GM19468 (cell line): ENCODE measurements at regions not wholly inside any gene's neighbourhood (a gene's known extent, or its start where the extent isn't known, plus 50 kb on each side); places are given as distances from the start of the nearest gene placed in this dataset.
"Not testable (repeated sequence)": the region's sequence is repeated elsewhere in the genome, so short reads cannot be mapped to it uniquely, and the experiment has no call there.

Experiments
- ATAC-seq: cut with Tn5 transposase; IDR thresholded peaks from one replicate; pipeline ENCODE4 v1.9.1; 2021; ENCODE audit warnings: mild to moderate bottlenecking, moderate library complexity, moderate number of reproducible peaks; ENCODE audit not compliant: unreplicated experiment; ENCODE audit errors: extremely low read depth

DNA sequence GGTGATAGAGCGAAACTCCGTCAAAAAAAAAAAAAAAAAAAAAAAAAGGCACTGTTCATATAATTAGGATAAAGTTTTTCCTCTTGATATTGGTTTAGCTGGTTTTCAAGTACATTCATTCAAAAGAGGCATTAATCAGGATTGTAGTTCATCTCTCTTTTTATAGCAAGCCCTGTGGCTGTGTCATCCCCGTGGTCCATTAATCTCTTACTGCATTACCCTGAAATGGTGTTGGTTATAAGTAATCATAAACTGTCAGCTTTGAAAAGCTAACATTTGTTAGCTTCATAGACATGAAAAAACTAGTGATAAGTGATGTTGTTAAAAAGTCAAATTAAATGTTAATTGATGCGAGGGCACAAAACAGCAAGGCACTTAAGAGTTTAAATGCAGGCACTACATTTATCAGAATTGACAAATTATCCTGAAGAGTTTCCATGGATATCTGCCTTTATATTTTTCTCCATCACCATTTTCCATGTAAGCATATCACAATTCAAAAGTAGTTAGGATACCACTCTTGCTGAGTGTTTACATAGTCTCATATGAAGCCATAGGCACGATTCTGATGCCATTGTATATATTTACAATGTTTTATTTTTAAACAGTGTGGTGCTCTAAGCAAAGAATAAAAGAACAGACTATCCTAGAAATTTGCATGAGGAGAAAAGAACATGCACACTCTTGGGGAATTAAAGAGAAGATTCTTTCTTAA is 193.1 kb downstream of the OTOL1 start:
- no peak for ATAC-seq

DNA sequence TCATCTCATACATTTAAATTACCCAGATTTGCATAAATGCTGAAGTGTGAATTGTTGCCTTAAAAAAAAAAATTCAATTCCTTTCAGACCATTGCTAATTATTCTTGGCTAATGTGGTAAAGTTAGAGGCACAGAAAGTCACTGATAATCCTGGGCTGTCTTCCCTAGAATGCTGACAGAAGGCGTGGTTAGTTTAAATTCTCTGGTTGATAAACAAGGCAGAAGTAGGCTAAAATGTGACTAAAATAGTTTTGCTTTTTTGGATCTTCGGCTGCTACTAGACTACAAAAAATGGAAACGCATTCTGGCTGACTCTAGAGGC is 193.7 kb downstream of the OTOL1 start:
- ATAC-seq = no peak

DNA sequence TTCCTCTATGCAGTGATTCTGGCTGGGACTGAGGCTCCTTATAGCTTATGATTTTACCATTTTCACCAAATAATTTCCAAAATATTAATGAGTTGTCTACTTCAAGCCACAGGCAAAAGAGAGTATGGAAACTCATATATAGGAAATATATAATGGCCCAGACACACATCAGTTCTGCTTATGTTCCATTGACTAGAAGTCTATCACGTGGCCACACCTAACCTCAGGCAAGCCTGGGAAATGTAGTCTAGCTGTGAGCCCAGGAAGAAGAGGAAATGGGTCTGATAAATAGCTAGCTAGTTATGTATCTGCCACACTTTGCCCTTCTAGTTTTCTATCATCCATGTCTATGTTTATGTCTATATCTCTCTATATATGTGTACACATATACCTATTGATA is 195.1 kb downstream of the OTOL1 start:
- no peak for ATAC-seq

DNA sequence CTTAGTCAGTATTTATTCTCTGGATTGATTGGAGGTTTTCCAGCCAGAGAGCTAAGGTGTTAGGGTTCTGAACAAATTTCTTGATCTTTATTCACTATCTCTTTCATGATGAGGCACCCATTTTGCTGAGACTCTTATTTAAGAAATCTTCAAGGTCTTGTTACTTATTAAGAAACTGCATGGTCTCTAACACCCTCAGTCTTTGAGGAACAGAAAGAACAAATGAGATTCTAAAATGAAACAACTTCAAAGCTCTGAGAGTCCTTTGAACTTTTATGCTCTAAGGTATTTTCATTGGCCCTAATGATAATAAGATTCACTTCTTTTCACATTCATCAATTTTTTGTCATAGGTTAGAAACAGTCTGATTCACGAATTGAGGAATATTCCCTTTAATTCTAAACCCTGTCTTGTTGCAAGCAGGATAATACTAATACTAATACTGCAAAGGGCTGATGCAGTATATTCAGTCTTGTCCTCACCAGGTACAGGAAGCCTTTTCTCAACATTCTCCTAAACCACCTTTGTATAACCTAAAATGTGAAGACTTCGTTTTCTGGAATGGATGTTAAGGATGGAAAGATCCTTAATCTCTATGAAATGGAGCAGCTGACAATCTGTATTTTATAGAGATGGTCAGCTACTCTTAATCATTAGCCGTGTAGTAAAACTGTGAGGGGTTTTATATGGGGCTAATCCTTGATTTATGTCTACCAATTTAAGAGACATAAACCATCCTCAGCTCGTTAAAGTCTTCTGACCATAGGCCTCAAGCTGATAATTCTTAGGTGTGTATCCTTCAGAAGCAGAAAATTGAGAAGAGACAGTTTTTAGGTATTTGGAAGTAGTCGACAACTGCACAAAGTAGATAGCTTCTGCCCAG is 198.3 kb downstream of the OTOL1 start:
- ATAC-seq = peak; percentile 66

DNA sequence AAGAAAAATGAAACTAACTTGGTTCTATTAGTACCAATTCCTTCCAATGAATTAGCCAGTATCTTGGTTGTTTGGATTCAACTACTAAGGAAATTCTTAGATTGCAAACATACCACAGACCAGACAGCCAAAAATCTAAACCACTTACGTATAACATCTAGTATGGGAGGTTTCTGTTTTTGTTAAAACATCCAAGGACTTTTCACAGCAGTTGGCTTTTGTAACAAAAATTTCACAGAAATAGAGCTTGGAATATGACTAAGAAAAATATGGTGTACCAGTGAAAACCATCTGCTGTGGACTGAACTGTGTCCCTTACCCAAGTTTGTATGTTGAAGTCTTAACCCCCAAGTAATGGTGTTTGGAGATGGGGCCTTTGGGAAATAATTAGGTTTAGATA is 199.2 kb downstream of the OTOL1 start:
- ATAC-seq = no peak

DNA sequence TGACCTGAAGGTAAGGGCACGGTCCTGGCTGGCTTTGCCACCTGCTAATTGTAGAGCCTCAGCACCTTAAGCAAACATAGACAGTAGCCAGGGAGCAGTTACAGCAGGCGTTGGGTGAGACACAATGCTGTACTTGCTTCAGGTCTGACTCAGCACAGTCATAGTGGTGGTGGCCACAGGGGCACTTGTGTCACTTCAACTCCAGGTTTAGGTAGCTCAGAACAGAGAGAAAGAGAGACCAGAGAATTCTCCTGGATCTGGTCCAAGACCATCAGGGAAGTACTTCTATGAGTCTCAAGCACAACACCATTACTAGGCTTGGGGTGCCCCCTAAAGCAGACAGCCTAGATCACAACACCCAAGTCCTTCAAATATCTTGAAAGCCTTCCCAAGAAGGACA is 204.4 kb downstream of the OTOL1 start:
- peak; percentile 40 for ATAC-seq

DNA sequence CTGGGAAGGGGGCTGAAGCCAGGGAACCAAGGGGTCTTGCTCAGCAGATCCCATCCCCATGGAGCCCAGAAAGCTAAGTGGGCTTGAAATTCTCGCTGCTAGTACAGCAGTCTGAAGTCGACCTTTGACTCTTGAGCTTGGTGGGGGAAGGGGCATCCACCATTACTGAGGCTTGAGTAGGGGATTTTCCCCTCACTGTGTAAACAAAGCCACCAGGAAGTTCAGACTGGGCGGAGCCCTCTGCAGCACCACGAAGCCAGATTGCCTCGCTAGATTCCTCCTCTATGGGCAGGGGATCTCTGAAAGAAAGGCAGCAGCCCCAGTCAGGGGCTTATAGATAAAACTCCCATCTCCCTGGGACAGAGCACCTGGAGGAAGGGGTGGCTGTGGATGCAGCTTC is 210.6 kb downstream of the OTOL1 start:
- ATAC-seq = not testable (repeated sequence)

DNA sequence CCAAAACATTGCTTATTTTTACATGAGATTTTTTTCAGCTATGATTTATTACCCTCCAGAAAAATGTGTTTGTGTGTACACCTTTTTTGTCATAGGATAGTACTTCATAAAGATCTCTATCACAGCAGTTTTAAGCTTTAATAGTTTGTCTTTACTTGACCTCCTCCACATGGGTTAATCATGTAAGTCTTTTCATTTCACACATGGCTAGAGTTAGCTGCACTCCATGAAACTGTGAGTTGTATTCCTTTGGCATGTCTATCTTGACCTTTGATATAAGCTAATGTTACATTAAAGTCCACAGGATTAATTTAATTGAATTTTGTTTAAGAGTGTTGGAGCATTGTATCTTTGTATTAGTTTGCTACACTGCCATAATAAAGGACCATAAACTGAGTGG is 217.1 kb downstream of the OTOL1 start:
- no peak for ATAC-seq

DNA sequence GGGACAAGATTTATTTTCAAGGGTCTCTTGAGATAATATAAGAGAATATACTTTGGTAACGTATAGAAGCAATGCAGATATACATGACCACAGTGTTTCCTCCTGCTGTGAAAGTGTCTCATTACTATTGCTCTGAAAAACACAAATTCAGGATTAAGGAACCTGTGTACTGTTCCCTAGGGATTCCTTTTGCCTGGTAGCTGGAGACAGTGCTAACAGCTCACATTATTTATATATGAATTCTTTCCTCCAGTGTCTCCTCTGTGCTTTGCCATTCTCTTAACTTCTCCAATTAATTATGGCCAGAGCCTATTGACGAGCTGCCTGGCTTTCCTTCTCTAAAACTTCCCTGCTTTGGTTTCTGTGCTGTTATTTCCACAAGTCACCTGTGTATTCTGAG is 235.4 kb downstream of the OTOL1 start:
- ATAC-seq = no peak

DNA sequence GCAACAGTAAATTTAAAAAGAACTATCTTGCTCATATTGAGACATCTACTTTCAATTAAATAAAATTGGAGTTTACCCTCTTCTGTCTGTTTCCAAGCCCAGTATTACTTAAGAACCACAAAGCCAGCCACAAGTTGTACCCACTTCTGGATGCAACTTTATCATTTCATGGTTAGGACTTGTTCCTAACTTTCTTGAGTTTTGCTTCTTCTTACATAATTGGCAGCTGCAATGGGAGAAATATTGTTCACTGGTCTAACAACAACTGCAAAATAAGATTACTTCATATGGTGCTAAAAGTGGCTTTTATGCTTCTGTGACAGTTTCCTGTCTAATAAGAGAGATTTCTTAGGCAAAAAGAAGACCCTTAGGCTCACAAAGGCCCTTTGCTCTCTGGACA is 240.6 kb downstream of the OTOL1 start:
- ATAC-seq = no peak

DNA sequence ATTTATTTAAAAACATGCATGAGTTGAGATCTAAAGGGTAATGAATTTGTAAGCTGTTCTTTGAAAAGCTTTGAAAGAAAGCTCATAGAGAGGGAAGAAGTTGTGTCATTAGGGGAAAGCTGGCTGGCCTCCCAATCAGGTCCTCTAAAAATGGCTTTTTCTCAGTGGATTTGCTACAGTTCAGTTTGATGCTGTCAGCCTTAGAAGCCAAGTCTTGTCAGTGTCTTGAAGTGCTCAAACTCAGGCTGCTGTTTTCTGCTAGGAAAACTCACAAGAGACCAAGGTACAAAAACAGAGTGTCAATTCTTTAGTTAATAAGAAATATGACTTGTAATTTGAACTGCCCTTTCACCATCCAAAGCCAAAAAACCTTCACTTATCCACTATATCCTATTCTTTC is 243.8 kb downstream of the OTOL1 start:
- ATAC-seq = no peak

DNA sequence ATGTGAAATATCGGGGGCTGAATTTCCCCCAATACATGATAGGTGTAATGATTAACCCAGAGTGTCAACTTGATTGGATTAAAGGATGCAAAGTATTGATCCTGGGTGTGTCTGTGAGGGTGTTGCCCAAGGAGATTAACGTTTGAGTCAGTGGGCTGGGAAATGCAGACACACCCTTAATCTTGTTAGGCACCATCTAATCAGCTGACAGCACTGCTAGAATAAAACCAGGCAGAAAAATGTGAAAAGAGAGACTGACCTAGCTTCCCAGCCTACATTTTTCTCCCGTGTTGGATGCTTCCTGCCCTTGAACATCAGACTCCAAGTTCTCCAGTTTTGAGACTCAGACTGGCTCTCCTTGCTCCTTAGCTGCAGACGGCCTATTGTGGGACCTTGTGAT is 247.8 kb downstream of the OTOL1 start:
- no peak for ATAC-seq

DNA sequence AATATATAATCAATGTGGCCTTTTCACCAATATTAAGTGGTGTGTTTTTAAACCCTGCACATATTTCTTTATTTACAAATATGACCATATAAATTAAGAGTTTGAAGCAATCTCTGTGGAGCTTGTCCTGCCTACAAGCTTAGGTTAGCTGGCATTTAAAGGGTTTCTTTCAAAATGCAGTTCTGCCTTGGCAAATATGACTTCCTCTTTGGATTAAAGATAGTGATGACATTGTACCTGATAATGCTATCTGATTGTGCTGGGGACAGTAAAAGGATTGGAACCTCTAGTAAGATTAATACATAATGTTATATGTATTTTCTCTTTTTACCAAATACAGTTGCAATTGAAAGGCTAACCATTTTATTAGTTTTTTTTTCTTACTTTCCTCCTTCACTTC is 249.1 kb downstream of the OTOL1 start:
- ATAC-seq = no peak

DNA sequence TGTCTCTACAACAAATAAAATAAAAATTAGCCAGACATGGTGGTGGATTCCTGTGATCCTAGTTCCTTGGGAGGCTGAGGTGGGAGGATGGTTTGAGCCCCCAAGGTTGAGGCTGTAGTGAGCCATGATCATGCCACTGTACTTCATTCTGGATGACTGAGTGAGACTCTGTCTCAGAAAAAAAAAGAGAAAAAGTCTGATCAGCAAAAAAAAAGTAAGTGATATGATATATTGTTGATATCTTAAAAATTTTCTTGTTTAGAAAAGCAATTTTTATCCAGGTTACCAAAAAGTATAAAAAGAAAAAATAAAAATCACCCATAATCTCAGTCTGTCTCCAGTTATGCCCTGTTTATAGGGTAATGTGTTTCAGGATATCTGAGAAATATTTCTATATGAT is 251.4 kb downstream of the OTOL1 start:
- no peak for ATAC-seq

DNA sequence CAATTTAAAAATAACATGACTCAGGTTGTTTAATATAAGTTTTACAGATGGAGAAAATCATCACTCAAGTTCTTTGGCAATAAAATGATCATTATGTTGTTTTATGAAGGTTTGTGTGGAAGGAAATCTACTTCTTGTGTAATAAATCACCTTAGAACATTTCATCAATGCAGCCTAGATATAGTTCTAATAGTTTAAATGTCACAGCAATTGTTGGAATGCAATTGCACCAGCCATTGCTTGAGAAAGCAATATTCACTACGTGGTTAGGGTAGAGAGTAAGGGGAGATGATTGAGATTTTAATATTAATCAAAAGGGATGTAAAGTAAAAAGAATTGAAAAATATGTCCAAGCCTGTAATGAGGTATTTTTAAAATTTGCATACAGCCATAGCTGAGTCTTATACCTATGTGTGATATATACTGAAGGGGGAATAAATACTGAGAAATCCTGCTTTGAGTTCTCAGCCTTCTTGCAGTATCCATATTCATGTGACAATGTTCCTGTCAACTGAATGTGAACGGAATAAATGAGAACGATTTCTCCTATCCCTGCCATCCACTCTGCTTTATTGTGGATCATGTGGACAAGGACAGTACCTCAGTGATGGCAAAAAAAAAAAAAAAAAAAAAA is 257.9 kb downstream of the OTOL1 start:
- ATAC-seq = no peak

DNA sequence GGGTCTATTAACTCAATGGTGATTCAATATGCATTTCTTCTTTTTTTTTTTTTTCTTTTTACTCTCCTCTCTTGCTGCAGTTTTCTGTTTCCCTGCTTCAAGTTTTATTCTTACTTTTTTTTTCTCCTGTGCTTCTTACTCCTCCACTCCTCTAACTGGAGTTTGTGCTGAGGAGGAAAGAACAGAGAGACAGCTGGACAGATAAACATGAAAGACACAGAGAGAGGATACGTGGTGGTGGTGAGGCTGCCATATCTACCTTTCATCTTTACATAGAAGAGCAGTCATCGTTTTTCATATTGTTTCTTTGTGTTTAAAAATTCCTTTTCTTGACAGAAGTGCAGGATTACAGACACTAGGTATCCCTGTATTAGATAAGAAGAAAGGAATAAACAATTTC is 262.8 kb downstream of the OTOL1 start:
- no peak for ATAC-seq

DNA sequence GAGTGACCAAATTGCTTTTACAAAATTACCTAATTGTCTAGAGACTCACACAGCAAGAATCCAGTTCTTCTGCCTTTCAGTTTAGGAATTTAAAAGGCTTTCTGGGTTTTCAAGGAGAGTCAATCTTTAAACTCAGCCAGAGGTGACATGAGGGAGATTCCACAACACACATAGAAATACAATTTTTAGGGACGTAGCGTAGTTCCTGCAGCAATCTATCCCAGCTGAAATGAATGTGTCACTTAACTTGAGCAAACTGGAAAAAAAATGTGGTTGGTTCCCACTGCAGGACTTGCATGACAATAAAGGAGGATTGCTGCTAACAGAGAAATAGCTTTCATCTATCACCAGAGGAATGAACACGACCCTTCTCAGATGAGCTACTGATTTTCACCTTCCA is 269.7 kb downstream of the OTOL1 start:
- ATAC-seq = no peak

DNA sequence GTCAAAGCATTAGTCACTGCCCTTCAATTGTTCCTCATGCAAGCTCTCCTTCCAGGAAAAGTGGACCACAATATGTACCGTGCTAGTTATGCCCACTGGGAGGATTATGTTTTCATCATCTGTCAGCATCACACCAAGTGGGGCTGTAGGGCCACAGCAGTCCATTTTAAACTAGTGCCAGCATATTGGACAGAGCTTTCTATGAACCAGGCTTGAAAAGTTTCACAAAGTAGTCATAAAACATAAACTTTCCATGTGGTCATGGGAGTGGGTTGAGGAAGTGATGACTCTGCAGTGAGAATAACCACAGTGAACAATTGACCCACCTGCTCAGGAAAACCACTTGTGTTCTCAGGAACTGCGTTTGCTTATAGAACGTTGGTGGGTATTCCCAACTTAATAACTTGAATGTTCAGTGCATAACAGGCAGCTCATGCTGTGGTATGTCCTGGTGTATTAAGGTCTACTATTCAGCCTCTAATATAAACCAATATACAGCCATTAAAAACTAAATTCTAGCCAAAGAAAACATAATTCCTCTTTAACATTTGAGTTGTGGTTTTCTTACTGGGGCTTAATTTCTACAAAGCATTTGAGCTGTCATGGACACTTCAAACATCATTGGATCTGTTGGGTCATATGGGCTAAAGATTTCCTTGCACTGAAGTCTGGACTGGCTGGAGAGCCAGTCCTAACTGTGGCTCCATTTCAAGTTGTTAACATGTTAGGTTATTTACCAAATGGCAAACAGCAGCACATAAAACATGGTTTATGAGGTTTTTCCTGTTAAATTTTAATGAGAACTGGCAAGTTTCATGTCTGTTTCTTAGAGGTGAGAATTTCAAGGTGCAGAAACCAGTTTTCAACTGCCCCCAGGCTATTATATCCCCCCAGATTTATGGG is 274.1 kb downstream of the OTOL1 start:
- ATAC-seq = peak; percentile 61

DNA sequence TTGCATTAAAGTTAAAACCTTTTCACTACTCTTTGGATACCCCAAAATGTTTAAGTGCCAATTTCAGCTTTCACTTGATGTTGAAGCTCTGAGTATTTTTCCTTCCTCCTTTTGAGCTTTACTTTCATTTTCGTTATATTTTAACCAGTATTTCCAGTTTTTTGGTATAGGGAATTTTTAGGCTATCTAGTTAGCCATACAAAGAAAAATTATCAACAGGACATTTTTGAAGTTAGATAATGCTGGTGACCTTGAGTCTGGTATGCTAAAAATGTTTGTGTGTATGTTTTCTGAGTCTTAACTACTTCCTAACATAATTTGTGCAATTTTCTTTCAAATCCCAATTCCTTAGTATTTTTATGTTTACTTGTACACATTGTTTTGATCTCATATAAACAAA is 284.8 kb downstream of the OTOL1 start:
- no peak for ATAC-seq

DNA sequence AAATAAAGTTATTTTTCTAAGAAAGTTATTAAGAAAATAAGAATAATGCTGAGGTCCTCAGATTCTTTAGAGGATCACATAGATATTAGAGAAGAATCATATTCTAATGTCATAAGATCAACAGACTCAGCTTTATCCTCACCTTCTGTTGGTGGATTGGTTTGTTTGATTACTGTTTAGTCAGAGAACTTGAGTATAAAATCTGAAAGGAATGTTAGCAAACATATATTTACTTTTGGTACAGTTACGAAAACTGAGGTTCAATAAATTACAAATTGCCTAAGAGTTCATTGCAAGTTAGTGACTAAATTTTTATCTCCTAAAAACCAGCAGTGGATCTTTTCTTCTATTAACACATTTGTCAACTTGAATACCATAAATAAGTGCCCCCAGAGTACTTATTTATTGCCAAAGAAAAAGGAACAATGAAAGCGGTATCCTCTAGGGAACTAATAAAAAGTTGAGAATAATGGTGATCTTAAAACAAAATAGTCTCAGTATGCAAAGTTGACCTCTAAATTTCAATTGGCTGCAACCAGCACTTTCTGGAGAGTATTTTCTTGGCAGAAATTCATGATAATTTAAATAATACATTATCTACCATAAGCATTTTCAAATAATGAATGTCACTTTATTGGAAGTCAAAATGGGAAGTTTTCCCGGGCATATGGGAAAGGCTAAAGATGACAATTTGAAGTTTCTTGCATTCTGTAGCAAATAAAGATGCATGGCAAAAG is 296.8 kb downstream of the OTOL1 start:
- no peak for ATAC-seq
